ENCODE measurements at regions not wholly inside any gene's neighbourhood (a gene's known extent, or its start where the extent isn't known, plus 50 kb on each side); places are given as distances from the start of the nearest gene placed in this dataset.

GRCh38 chr1:224492015-224492414 lies 57.4 kb upstream of the WDR26 start:
- H3K36me3 ChIP-seq (ENCODE audit: low read depth, missing control alignments): no peaks in the 10 kb centered on the region
- no peaks in the 10 kb centered on the region for H3K9me3 ChIP-seq
- H3K27me3 ChIP-seq: no peaks in the 10 kb centered on the region
- intact Hi-C loops (cut with DNase I; ENCODE audit: low total_unique reads): no loop called here
- H3K27ac ChIP-seq: no peak overlapping the region
- WGBS, 2 donors: 84 to 91% methylated on average over 1 of the region's 1 CpG
- no peak for DNase-seq
- TF ChIP-seq CTCF (IDR thresholded peaks at IDR 0.05) (no peak), POLR2A (IDR thresholded peaks at IDR 0.05) (no peak)
- H3K4me1 ChIP-seq: peaks cover 10% of the 10 kb centered on the region
- H3K4me3 ChIP-seq: no peak overlapping the region

GRCh38 chr1:224492632-224493031 lies 58.0 kb upstream of the WDR26 start:
- no peaks in the 10 kb centered on the region for H3K9me3 ChIP-seq
- no peak for DNase-seq
- no peak overlapping the region for H3K27ac ChIP-seq
- H3K4me3 ChIP-seq: no peak overlapping the region
- no peak for TF ChIP-seq POLR2A (IDR thresholded peaks at IDR 0.05)
- TF ChIP-seq CTCF (IDR thresholded peaks at IDR 0.05): no peak
- no peaks in the 10 kb centered on the region for H3K27me3 ChIP-seq
- H3K4me1 ChIP-seq: peaks cover 12% of the 10 kb centered on the region
- WGBS, 2 donors: 91 to 95% methylated on average over 2 of the region's 2 CpGs
- intact Hi-C loops (cut with DNase I; ENCODE audit: low total_unique reads): no loop called here
- H3K36me3 ChIP-seq (ENCODE audit: low read depth, missing control alignments): no peaks in the 10 kb centered on the region

- intact Hi-C loops (cut with DNase I; ENCODE audit: low total_unique reads): no loop called here
- 52 to 56% methylated on average over 4 of the region's 4 CpGs for WGBS, 2 donors
- TF ChIP-seq CTCF (IDR thresholded peaks at IDR 0.05) (no peak), POLR2A (IDR thresholded peaks at IDR 0.05) (no peak)
- Histone ChIP-seq H3K4me1 (peaks cover 18% of the 10 kb centered on the region), H3K9me3 (no peaks in the 10 kb centered on the region), H3K27ac (no peak overlapping the region), H3K27me3 (no peaks in the 10 kb centered on the region), H3K4me3 (no peak overlapping the region), H3K36me3 (ENCODE audit: low read depth, missing control alignments) (no peaks in the 10 kb centered on the region)
- no peak for DNase-seq
Observed at GRCh38 chr1:224493269-224493668, 58.7 kb upstream of the WDR26 start.

GRCh38 chr1:224494343-224494742 lies 59.7 kb upstream of the WDR26 start:
- Histone ChIP-seq H3K4me1 (peaks cover 29% of the 10 kb centered on the region), H3K27me3 (no peaks in the 10 kb centered on the region), H3K9me3 (no peaks in the 10 kb centered on the region), H3K27ac (peak overlapping the region in 1 of 2 donors; percentile 71), H3K4me3 (no peak overlapping the region), H3K36me3 (ENCODE audit: low read depth, missing control alignments) (no peaks in the 10 kb centered on the region)
- no peak for TF ChIP-seq POLR2A (IDR thresholded peaks at IDR 0.05)
- TF ChIP-seq CTCF (IDR thresholded peaks at IDR 0.05): no peak
- no peak for DNase-seq
- 62 to 76% methylated on average over 2 of the region's 2 CpGs for WGBS, 2 donors
- intact Hi-C loops (cut with DNase I; ENCODE audit: low total_unique reads): no loop called here

GRCh38 chr1:224495866-224496265 lies 61.3 kb upstream of the WDR26 start:
- no peak for DNase-seq
- H3K36me3 ChIP-seq (ENCODE audit: low read depth, missing control alignments): no peaks in the 10 kb centered on the region
- WGBS, 2 donors: 58 to 64% methylated on average over 5 of the region's 5 CpGs
- H3K27ac ChIP-seq: peak overlapping the region in 1 of 2 donors; percentile 26
- TF ChIP-seq POLR2A (IDR thresholded peaks at IDR 0.05) (no peak), CTCF (IDR thresholded peaks at IDR 0.05) (no peak)
- no peaks in the 10 kb centered on the region for H3K9me3 ChIP-seq
- H3K4me3 ChIP-seq: no peak overlapping the region
- intact Hi-C loops (cut with DNase I; ENCODE audit: low total_unique reads): no loop called here
- H3K4me1 ChIP-seq: peaks cover 31% of the 10 kb centered on the region
- no peaks in the 10 kb centered on the region for H3K27me3 ChIP-seq
